Activated naive CD4-positive, alpha-beta T cell treated with anti-CD3 and anti-CD28 coated beads, Interleukin-2, amount 50 U/mL, for 24 hours (primary cell): ENCODE measurements at regions not wholly inside any gene's neighbourhood (a gene's known extent, or its start where the extent isn't known, plus 50 kb on each side); places are given as distances from the start of the nearest gene placed in this dataset.

Source experiments
- H3K27ac Mint-ChIP-seq: one replicate; pipeline ENCODE4 v1.8.0; 2021; ENCODE audit warnings: mild to moderate bottlenecking, mixed read lengths
- H3K27me3 Mint-ChIP-seq: one replicate; pipeline ENCODE4 v1.8.0; 2021; ENCODE audit warnings: mixed read lengths
- H3K36me3 Mint-ChIP-seq: one replicate; pipeline ENCODE4 v1.8.0; 2021; ENCODE audit warnings: mixed read lengths
- H3K4me1 Mint-ChIP-seq: one replicate; pipeline ENCODE4 v1.8.0; 2021; ENCODE audit warnings: mixed read lengths
- H3K4me3 Mint-ChIP-seq: one replicate; pipeline ENCODE4 v1.8.0; 2021; ENCODE audit warnings: mild to moderate bottlenecking, mixed read lengths
- H3K9me3 Mint-ChIP-seq: one replicate; pipeline ENCODE4 v1.8.0; 2021; ENCODE audit warnings: mixed read lengths

- peaks cover 5% of the 10 kb centered on the region for H3K9me3 Mint-ChIP-seq
- no peak overlapping the region for H3K27ac Mint-ChIP-seq
- H3K4me3 Mint-ChIP-seq: no peak overlapping the region
Observed at GRCh38 chr14:97486601-97487120, 689.5 kb downstream of the VRK1 start.

GRCh38 chr14:97489750-97490149 is 692.6 kb downstream of the VRK1 start:
- Mint-ChIP-seq H3K27me3 (no peaks in the 10 kb centered on the region), H3K4me3 (no peak overlapping the region), H3K27ac (no peak overlapping the region), H3K36me3 (peaks cover 8% of the 10 kb centered on the region), H3K4me1 (peaks cover 4% of the 10 kb centered on the region), H3K9me3 (peaks cover 10% of the 10 kb centered on the region)

More at GRCh38 chr14:97486601-97487120, 689.5 kb downstream of the VRK1 start:
- Mint-ChIP-seq H3K4me1 (peaks cover 4% of the 10 kb centered on the region), H3K27me3 (no peaks in the 10 kb centered on the region), H3K36me3 (no peaks in the 10 kb centered on the region)

GRCh38 chr14:97490521-97491070 is 693.4 kb downstream of the VRK1 start:
- H3K4me3 Mint-ChIP-seq: no peak overlapping the region
- H3K27ac Mint-ChIP-seq: peak overlapping the region; percentile 48
- peaks cover 8% of the 10 kb centered on the region for H3K36me3 Mint-ChIP-seq
- no peaks in the 10 kb centered on the region for H3K27me3 Mint-ChIP-seq
- H3K9me3 Mint-ChIP-seq: peaks cover 10% of the 10 kb centered on the region
- peaks cover 4% of the 10 kb centered on the region for H3K4me1 Mint-ChIP-seq

- Mint-ChIP-seq H3K4me1 (peaks cover 4% of the 10 kb centered on the region), H3K9me3 (peaks cover 10% of the 10 kb centered on the region), H3K27ac (no peak overlapping the region), H3K4me3 (no peak overlapping the region), H3K27me3 (no peaks in the 10 kb centered on the region), H3K36me3 (peaks cover 8% of the 10 kb centered on the region)
Observed at GRCh38 chr14:97491697-97492096, 694.5 kb downstream of the VRK1 start.

GRCh38 chr14:97499790-97500481 is 702.8 kb downstream of the VRK1 start:
- Mint-ChIP-seq H3K4me3 (no peak overlapping the region), H3K36me3 (peaks cover 1% of the 10 kb centered on the region), H3K9me3 (no peaks in the 10 kb centered on the region)

GRCh38 chr14:97506626-97507025 is 709.4 kb downstream of the VRK1 start:
- Mint-ChIP-seq H3K4me1 (no peaks in the 10 kb centered on the region), H3K36me3 (peaks cover 8% of the 10 kb centered on the region), H3K27me3 (no peaks in the 10 kb centered on the region), H3K4me3 (no peak overlapping the region), H3K27ac (no peak overlapping the region), H3K9me3 (peaks cover 10% of the 10 kb centered on the region)

More at GRCh38 chr14:97499790-97500481, 702.8 kb downstream of the VRK1 start:
- Mint-ChIP-seq H3K27me3 (no peaks in the 10 kb centered on the region), H3K4me1 (no peaks in the 10 kb centered on the region), H3K27ac (no peak overlapping the region)

GRCh38 chr14:97513891-97514290 is 716.7 kb downstream of the VRK1 start:
- H3K27me3 Mint-ChIP-seq: no peaks in the 10 kb centered on the region
- peaks cover 8% of the 10 kb centered on the region for H3K9me3 Mint-ChIP-seq
- no peak overlapping the region for H3K4me3 Mint-ChIP-seq
- H3K4me1 Mint-ChIP-seq: no peaks in the 10 kb centered on the region
- peaks cover 4% of the 10 kb centered on the region for H3K36me3 Mint-ChIP-seq
- H3K27ac Mint-ChIP-seq: no peak overlapping the region

GRCh38 chr14:97517566-97518234 is 720.5 kb downstream of the VRK1 start:
- Mint-ChIP-seq H3K27ac (no peak overlapping the region), H3K36me3 (no peaks in the 10 kb centered on the region), H3K4me1 (no peaks in the 10 kb centered on the region), H3K4me3 (no peak overlapping the region), H3K9me3 (no peaks in the 10 kb centered on the region), H3K27me3 (no peaks in the 10 kb centered on the region)

- H3K9me3 Mint-ChIP-seq: no peaks in the 10 kb centered on the region
- H3K36me3 Mint-ChIP-seq: no peaks in the 10 kb centered on the region
- H3K27me3 Mint-ChIP-seq: no peaks in the 10 kb centered on the region
- no peak overlapping the region for H3K27ac Mint-ChIP-seq
- peaks cover 6% of the 10 kb centered on the region for H3K4me1 Mint-ChIP-seq
- no peak overlapping the region for H3K4me3 Mint-ChIP-seq
Observed at GRCh38 chr14:97523936-97524335, 726.8 kb downstream of the VRK1 start.

- H3K9me3 Mint-ChIP-seq: no peaks in the 10 kb centered on the region
- no peak overlapping the region for H3K4me3 Mint-ChIP-seq
- no peak overlapping the region for H3K27ac Mint-ChIP-seq
- no peaks in the 10 kb centered on the region for H3K36me3 Mint-ChIP-seq
- H3K27me3 Mint-ChIP-seq: no peaks in the 10 kb centered on the region
- H3K4me1 Mint-ChIP-seq: peaks cover 6% of the 10 kb centered on the region
Observed at GRCh38 chr14:97524589-97525319, 727.6 kb downstream of the VRK1 start.

- no peak overlapping the region for H3K27ac Mint-ChIP-seq
- no peaks in the 10 kb centered on the region for H3K27me3 Mint-ChIP-seq
- no peaks in the 10 kb centered on the region for H3K9me3 Mint-ChIP-seq
- no peaks in the 10 kb centered on the region for H3K36me3 Mint-ChIP-seq
- no peak overlapping the region for H3K4me3 Mint-ChIP-seq
- H3K4me1 Mint-ChIP-seq: peaks cover 6% of the 10 kb centered on the region
Observed at GRCh38 chr14:97527993-97528392, 730.8 kb downstream of the VRK1 start.

- Mint-ChIP-seq H3K4me1 (no peaks in the 10 kb centered on the region), H3K27me3 (no peaks in the 10 kb centered on the region), H3K9me3 (no peaks in the 10 kb centered on the region), H3K36me3 (no peaks in the 10 kb centered on the region), H3K4me3 (no peak overlapping the region), H3K27ac (no peak overlapping the region)
Observed at GRCh38 chr14:97532052-97532451, 734.9 kb downstream of the VRK1 start.

- H3K4me1 Mint-ChIP-seq: no peaks in the 10 kb centered on the region
Observed at GRCh38 chr14:97536421-97536820, 739.2 kb downstream of the VRK1 start.

GRCh38 chr14:97538749-97539410 is 741.7 kb downstream of the VRK1 start:
- Mint-ChIP-seq H3K4me3 (no peak overlapping the region), H3K4me1 (peaks cover 10% of the 10 kb centered on the region), H3K36me3 (no peaks in the 10 kb centered on the region), H3K27ac (no peak overlapping the region), H3K9me3 (no peaks in the 10 kb centered on the region), H3K27me3 (no peaks in the 10 kb centered on the region)

More at GRCh38 chr14:97536421-97536820, 739.2 kb downstream of the VRK1 start:
- Mint-ChIP-seq H3K27ac (no peak overlapping the region), H3K9me3 (no peaks in the 10 kb centered on the region), H3K4me3 (no peak overlapping the region), H3K36me3 (no peaks in the 10 kb centered on the region), H3K27me3 (no peaks in the 10 kb centered on the region)

- Mint-ChIP-seq H3K27me3 (no peaks in the 10 kb centered on the region), H3K4me1 (peaks cover 12% of the 10 kb centered on the region), H3K4me3 (no peak overlapping the region), H3K27ac (no peak overlapping the region), H3K9me3 (no peaks in the 10 kb centered on the region), H3K36me3 (no peaks in the 10 kb centered on the region)
Observed at GRCh38 chr14:97539411-97539795, 742.2 kb downstream of the VRK1 start.
